Panc1 (cell line): ENCODE measurements at regions not wholly inside any gene's neighbourhood (a gene's known extent, or its start where the extent isn't known, plus 50 kb on each side); places are given as distances from the start of the nearest gene placed in this dataset.

Experiments used
- ATAC-seq: fragments of 200-7000 bp; cut with Tn5 transposase; 2 replicates; pipeline ENCODE4 v1.9.1; 2020; ENCODE audit warnings: mild to moderate bottlenecking, moderate library complexity
- BruUV-seq: library from RNA; stranded (reverse); fragments of 400-500 nt; replicated peaks from 2 replicates; lab custom pipeline; 2021; lab: Mats Ljungman, UMichigan
- CTCF ChIA-PET: fragments of 300-600 bp; sonication (Branson Sonifier 250); formaldehyde crosslinking; loops from one replicate; lab custom pipeline; 2022; ENCODE audit warnings: antibody characterized with exemption; lab: Charles Lee
- POLR2A ChIA-PET: fragments of 300-600 bp; sonication (Branson Sonifier 250); formaldehyde crosslinking; loops from one replicate; lab custom pipeline; 2022; ENCODE audit warnings: antibody characterized with exemption; lab: Charles Lee
- DNase-seq: peaks from one replicate; pipeline ENCODE4 v3.0.0-alpha.2; 2010; ENCODE audit warnings: low read depth, low spot score
- H3K27ac ChIP-seq: 2 replicates; pipeline ENCODE4 v1.5.1; 2011; ENCODE audit warnings: mild to moderate bottlenecking, low read length, inconsistent platforms
- H3K27me3 ChIP-seq: fragments of 200-500 bp; sonication (Bioruptor generic); 2 replicates; pipeline ENCODE4 v1.6.0; 2014; ENCODE audit warnings: low read length, inconsistent platforms; ENCODE audit not compliant: control insufficient read depth, insufficient read depth
- H3K36me3 ChIP-seq: fragments of 200-500 bp; sonication (Bioruptor generic); 2 replicates; pipeline ENCODE4 v1.5.1; 2014; ENCODE audit warnings: inconsistent platforms, mild to moderate bottlenecking, low read length, moderate library complexity; ENCODE audit not compliant: control insufficient read depth, insufficient read depth
- H3K4me1 ChIP-seq: 2 replicates; pipeline ENCODE4 v1.5.1; 2011; ENCODE audit warnings: inconsistent platforms, mild to moderate bottlenecking, low read length, moderate library complexity; ENCODE audit not compliant: control insufficient read depth, insufficient read depth
- H3K4me3 ChIP-seq, 2 experiments: 2 replicates each; pipeline ENCODE4 v1.5.1; 2011 to 2012; ENCODE audit warnings: low read depth in 2 of 2, low read length in 2 of 2, mild to moderate bottlenecking in 2 of 2, inconsistent platforms in 1 of 2, moderate library complexity in 1 of 2
- H3K9me3 ChIP-seq: fragments of 200-500 bp; sonication (Bioruptor generic); 2 replicates; pipeline ENCODE4 v1.5.1; 2014; ENCODE audit warnings: low read depth, mild to moderate bottlenecking, inconsistent platforms, low read length, moderate library complexity; ENCODE audit not compliant: control insufficient read depth, insufficient read depth
- CTCF ChIP-seq: fragments of 450-650 bp; IDR thresholded peaks from 2 replicates; pipeline ENCODE4 v1.5.1; 2017; ENCODE audit warnings: mild to moderate bottlenecking
- POLR2AphosphoS5 ChIP-seq: IDR thresholded peaks from 2 replicates; pipeline ENCODE4 v1.6.1; 2012; ENCODE audit warnings: mild to moderate bottlenecking, low read depth, low read length, moderate library complexity
- REST ChIP-seq, 2 experiments: IDR thresholded peaks; 2 replicates each; pipeline ENCODE4 v1.6.1; 2011 to 2012; ENCODE audit warnings: low read depth in 2 of 2, control low read depth in 1 of 2, low read length in 1 of 2, mild to moderate bottlenecking in 1 of 2, moderate library complexity in 1 of 2; ENCODE audit not compliant: insufficient read depth in 1 of 2
- SIN3A ChIP-seq: IDR thresholded peaks from 2 replicates; pipeline ENCODE4 v1.6.1; 2012; ENCODE audit warnings: low read depth, mild to moderate bottlenecking, low read length, moderate library complexity, borderline replicate concordance; ENCODE audit not compliant: insufficient read depth
- TCF7L2 ChIP-seq: IDR thresholded peaks from 2 replicates; pipeline ENCODE4 v1.6.1; 2011; ENCODE audit warnings: mild to moderate bottlenecking, low read depth, low read length, inconsistent platforms
- in situ Hi-C: cut with HindIII; loops from 2 replicates; pipeline ENCODE4 v1.10.0; 2016; ENCODE audit warnings: low sequenced_read_pairs, low pct_unique_long_range_greater_than_20kb
- intact Hi-C: fragments of 100-400 bp; cut with micrococcal nuclease; formaldehyde crosslinking; loops from one replicate; pipeline ENCODE4 v1.10.0; 2022; ENCODE audit not compliant: unreplicated experiment

GRCh38 chr18:39759926-39760325 lies 2194.3 kb upstream of the CELF4 start:
- Histone ChIP-seq H3K27me3 (no peaks in the 10 kb centered on the region), H3K9me3 (no peaks in the 10 kb centered on the region), H3K4me1 (no peaks in the 10 kb centered on the region), H3K36me3 (no peaks in the 10 kb centered on the region), H3K4me3 (no peak overlapping the region), H3K27ac (no peak overlapping the region)
- ChIA-PET POLR2A (no interaction called here), CTCF (no interaction called here)
- in situ Hi-C loops, result no loop called here
- no peak for ATAC-seq
- TF ChIP-seq CTCF, result no peak
- TF ChIP-seq SIN3A, result no peak
- intact Hi-C loops, result no loop called here
- DNase-seq, result no peak
- BruUV-seq, result no TSS peak

- Histone ChIP-seq H3K36me3 (no peaks in the 10 kb centered on the region), H3K9me3 (no peaks in the 10 kb centered on the region), H3K4me3 (no peak overlapping the region), H3K27me3 (no peaks in the 10 kb centered on the region), H3K27ac (no peak overlapping the region), H3K4me1 (no peaks in the 10 kb centered on the region)
- POLR2A ChIA-PET, result no interaction called here
- no peak for ATAC-seq
- no TSS peak for BruUV-seq
- CTCF ChIA-PET, result no interaction called here
- no peak for DNase-seq
- in situ Hi-C loops, result no loop called here
- intact Hi-C loops, result no loop called here
- TF ChIP-seq CTCF (no peak), TCF7L2 (no peak), REST (IDR thresholded peaks at IDR 0.05; ENCODE audit: insufficient read depth in 1 of 2, low read depth in 2 of 2, low read length in 1 of 2) (no peak), SIN3A (no peak), POLR2AphosphoS5 (no peak)
These were observed 2187.6 kb upstream of the CELF4 start for GRCh38 chr18:39753178-39753577.
